Gastroesophageal sphincter (tissue), 3 donors: ENCODE measurements at regions not wholly inside any gene's neighbourhood (a gene's known extent, or its start where the extent isn't known, plus 50 kb on each side); places are given as distances from the start of the nearest gene placed in this dataset.

Experiments
- CTCF ChIP-seq, 4 experiments: fragments of 200-600 bp in 2 of 4; fragments of 450-650 bp in 2 of 4; sonication (generic) in 1 of 4; IDR thresholded peaks; one replicate each; pipeline ENCODE4 v1.5.1; 2017 to 2019; ENCODE audit warnings: antibody characterized with exemption in 4 of 4, mild to moderate bottlenecking in 2 of 4, moderate library complexity in 2 of 4
- POLR2A ChIP-seq, 2 donors: fragments of 450-650 bp; IDR thresholded peaks; one replicate each; pipeline ENCODE4 v1.6.1; 2017; ENCODE audit warnings: antibody characterized with exemption in 2 of 2, mild to moderate bottlenecking in 2 of 2, moderate library complexity in 1 of 2
- POLR2AphosphoS5 ChIP-seq: sonication (generic); formaldehyde crosslinking; IDR thresholded peaks from one replicate; pipeline ENCODE4 v1.6.1; 2017; ENCODE audit warnings: antibody characterized with exemption

GRCh38 chr3:26984416-26985390 lies 362.1 kb downstream of the LRRC3B start:
- TF ChIP-seq CTCF (IDR thresholded peaks at IDR 0.05) (no peak), POLR2A (IDR thresholded peaks at IDR 0.05) (no peak), POLR2AphosphoS5 (no peak)
